ENCODE measurements at regions not wholly inside any gene's neighbourhood (a gene's known extent, or its start where the extent isn't known, plus 50 kb on each side); places are given as distances from the start of the nearest gene placed in this dataset.

DNA sequence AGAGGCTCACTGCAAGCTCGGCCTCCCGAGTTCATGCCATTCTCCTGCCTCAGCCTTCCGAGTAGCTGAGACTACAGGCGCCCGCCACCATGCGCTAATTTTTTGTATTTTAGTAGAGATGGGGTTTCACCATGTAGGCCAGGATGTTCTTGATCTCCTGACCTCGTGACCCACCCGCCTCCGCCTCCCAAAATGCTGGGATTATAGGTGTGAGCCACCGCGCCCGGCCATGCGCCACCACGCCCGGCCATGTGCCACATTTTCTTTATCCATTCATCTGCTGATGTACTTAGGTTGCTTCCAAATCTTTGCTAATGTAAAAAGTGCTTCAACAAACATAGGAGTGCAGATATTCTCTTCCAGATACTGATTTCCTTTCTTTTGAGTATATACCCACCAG, 408.6 kb downstream of the CAAP1 start:
- no peak for ATAC-seq

DNA sequence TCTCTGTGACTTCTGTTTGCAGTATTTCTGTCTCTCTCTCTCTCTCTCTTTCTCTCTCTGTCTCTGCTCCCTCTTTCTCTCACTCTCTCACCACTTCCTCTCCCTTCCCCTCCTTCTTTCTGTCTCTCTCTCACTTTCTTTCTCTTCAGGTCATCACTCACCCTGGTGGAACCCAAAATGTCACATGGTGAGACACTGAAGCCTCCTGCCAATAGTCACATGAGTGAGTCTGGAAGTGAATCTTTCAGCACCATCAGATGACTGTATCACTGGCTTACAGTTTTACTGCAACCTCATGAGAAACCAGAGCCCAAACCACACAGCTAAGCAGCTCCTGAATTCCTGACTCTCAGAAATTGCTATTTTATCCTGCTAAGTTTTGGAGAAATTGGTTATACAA, 414.6 kb downstream of the CAAP1 start:
- no peak for ATAC-seq

DNA sequence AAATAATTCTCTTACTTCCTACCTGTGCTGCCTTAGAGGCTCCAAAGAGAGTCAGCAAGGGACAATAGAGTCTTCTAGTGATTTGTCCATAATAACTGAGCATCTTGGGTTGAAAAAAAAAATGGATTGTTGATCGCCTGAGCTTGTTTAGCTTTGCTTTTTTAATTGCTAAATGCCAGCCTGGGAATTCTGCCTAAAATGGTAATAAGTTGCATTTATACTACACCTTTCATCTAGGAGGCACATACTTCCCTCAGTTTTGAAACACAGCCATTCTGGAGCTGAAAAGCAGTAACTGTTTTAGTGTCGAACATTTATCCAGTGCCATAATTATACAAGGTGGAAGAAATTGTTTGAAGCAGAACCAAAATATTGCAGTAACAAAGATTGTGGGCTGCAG, 421.3 kb downstream of the CAAP1 start:
- no peak for ATAC-seq

DNA sequence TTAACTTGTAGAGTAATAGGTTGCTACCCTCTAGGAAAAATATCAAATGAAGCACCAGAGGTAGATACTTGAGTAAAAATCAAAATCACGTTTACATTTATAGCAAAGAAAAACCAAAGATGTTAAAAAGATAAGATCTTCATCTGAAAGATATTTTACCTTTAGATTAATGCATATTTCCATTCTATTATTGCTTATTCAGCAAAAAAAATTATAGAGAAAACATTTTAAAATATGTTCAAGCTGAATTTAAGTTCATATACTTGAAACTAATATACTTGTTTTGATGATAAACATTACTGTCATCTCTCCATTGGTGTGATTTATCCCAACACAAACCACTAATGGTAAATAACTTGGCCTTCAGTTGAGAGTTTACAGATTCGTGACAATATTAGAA, 422.3 kb downstream of the CAAP1 start:
- ATAC-seq = no peak

DNA sequence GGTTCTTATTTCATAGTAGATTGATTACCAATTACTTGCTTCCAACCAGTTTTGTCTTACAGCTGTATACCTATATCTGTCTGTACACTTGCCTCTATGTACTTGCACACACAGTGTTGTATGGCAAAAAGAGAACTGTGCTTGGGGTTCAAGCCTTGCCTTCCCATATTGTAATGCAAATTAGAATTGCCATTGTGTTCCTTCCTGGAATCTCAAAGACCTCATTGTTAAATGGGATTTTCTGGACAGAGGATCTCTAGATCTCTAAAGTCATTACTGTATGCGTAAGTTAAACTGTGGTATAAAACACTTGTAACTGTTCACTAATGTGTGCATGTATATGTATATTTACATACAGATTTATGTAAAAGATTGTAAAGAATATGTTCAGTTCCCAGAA, 428.8 kb downstream of the CAAP1 start:
- ATAC-seq = no peak

DNA sequence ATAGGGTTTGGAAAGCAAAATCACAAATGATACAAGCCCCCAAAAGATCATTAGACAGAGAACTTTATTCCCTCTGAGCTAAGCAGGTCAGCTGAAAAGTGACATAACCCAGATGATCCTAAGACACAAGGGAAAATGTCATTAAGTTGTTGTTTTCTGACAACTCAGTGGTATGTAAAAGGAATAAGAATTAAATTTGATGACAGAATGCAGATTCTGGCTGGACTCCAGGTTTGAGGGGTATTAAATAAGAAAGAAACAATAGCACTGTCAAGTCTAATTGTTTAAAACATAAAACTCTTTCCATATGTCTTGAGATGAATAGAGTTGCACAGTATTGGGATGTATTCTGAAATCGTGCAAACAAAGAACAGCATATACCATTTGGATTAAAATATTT, 429.9 kb downstream of the CAAP1 start:
- no peak for ATAC-seq

DNA sequence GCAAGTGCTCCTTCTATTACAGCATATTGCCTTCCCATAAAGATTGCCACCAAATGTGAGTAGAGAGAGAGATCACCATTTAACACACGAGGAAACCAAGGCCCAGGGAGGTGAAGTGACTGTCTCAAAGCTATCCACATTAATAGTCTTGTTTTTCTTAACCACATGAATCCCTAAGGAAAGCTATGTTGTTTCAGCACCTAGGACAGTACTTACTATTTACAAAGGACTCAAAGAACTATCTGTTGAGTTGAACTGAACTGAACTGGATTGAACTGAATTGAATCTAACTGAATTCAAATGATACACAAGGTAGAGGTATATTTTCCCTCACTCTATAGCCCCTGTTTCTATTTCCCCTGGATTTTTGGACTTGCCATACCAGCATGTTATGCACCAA, 430.4 kb downstream of the CAAP1 start:
- no peak for ATAC-seq

DNA sequence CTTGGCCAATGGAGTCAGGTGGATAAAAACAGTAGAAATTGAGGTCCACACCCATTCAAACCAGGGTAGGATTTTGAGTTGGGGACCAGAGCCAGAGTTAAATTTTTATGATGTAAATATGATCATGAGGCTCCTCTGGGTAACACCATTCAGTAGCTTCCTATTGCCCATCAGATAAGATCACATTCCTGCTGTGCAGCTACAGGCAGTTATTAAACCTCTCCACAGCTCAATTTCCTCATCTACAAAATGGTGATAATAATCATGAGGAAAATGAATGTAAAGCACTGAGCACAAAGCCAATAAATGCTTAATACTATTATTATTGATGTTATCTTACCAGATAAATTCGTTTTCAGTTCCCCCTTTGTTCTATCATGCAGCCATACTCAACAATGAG, 432.0 kb downstream of the CAAP1 start:
- ATAC-seq = no peak

DNA sequence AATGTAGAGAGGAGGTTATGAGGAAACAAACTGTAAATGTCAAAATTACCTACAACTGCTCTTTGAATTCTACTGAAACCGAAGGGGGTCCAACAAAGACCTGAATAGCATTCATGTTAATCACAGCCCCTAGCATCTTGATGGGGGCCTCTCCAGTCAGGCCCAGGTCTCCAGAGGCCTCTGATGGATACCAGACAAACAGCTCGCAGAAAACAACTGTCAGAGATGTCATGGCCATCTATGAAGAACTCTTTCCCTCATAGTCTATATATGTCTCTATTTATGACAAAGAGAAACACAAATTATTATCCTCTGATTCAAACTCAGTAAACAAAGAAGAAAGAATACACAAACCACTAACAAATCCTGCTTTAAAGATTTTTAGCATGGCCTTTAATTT, 432.6 kb downstream of the CAAP1 start:
- no peak for ATAC-seq

DNA sequence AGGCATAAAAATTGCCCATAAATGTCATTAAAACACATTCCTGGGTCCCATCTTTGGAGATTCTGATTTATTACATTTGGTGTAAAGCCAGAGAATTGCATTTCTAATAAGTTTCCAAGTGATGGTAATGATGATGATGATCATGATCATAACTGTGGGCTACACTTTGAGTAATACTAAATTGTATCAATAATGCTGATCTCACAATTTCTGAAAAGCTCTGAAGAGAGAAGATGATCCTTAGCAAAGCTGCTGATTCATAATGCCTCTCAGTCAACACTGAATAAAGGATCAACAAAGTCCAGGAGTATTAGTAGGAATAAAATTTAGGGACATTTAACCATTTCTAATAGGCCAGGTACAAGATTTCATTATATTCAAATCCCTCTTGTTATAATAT, 434.5 kb downstream of the CAAP1 start:
- no peak for ATAC-seq

DNA sequence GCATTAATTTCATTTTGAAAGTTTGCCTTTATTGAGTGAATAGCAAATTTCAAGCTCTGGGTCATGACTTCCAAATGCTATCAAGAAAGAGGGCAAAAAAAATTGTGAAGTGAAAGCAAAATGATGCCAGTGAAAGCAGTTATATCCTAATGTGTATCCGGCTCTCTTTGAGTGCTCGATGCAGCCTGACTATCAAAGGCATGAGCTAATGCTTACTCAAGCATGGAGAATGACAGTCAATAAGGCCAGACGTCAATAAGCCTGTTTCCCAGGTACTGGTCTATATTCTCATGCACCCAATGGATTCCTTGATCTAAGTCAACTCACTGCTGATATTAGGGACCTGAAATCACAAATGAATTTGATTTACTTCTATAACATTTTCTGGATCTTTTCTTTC, 435.5 kb downstream of the CAAP1 start:
- no peak for ATAC-seq

DNA sequence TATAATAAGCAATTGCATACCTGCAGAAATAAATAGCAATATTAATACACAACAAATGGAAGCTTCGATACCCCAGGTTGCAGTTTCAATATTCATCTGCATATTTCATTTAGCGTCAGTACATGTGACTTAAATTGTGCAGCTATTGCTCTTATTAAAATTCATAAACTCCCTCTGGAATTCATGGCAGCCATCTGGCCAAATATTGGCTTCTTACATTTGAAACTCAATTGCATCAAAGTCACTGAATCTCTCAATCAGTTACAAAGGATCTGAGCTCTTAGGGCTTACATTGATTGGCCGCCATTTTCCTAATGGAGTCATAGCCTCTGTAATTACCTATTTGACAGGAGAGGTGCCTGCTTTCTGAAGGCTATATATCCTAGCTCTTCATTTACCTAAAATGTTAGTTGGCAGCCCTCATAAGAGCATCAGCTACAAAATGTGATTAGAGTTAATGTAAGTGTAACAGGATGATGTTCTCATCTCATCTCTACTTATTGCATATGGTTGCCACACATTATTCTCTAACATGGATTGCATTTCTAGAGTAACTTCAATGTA, 453.5 kb downstream of the CAAP1 start:
- ATAC-seq = no peak

DNA sequence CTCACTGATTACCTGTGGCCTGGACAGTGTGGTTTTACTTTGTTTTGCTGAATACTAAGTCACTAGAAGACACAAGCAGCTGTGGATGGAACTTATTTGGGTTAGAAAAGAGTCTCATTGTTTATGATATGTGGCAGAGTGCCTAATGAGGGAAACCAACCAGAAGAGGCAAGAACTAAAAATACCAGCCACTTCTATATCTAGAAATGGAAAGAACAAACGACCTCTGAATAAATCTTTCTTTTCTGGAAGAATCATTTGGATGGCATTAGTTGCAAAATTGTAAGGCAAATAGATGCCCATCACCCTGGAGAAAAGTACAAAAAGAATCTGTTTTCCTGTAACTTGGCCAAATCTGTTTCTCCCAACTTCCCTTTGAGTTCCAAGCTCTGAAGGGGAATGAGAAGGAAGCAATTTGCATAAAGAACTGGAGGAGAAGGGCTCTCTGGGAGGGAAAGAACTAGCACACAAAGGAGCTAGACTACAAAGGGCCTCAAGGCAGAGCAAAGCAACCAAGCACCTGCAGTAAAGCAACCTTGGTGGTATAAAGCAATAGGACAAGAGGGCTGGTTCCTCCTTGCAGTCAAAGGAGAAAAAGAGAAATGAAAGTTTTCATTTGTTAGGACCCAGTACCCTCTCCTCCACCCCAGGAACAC, 455.4 kb downstream of the CAAP1 start:
- no peak for ATAC-seq

DNA sequence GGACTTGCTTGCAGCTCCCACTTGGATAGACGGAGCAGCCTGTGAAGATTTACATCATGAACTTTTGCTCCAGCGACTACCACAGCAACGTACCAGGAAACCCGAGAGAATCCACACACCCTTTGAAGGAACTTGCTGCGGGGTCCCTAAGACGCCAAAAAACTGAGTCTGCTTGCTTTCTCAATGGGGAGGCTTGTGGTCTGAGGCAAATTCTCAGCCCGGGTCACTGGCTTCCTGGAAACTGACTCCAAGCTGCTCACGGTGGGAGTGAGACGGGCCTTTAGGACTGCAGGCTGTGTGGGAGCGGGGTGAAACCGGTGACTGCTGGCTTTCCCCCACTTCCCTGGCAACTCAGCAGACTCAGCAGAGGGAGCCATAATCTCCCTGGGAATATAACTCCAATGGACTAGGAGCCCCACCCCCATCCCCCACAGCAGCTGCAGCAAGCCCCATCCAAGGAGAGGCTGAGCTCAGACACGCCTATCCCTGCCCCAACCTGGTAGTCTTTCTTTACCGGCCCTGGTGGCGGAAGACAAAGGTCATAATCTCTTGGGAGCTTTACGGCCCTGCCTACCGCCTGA, 466.0 kb downstream of the CAAP1 start:
- ATAC-seq = no peak

DNA sequence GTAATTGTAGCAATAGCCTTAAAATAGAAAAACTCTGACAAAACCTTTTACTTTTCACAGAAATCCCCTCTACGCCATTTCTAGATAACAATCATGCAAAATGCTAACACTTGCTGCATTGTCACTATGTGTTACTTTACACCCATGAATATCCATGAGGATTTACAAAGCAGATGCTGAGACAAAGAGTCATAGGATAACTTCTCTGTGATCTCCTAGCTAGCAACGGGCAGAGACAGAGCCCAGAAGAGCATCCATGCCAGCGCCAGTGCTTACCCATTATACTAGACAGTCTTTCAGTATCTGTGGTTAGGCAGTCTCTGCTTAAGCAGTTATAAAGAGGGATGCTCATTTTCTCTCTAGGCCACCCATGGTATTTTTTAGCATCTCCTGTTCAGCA, 474.1 kb downstream of the CAAP1 start:
- no peak for ATAC-seq

DNA sequence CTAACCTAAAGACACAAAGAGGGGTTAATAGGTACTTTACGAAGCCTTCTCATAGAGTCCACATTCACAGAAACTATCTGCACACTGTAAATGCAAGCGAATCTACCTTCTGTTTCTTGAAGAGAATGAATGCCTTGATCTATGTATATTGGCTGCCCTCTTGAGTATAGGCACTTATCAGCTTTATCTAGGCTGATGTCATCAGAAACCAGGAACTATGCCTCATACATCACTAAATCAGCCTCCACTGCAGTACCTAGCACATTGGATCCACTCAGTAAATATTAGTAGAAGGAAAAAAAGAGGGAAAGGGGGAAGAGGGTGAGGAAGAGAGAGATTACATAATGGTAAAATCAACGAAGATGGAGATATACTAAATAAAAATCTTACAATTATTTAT, 477.1 kb downstream of the CAAP1 start:
- no peak for ATAC-seq

DNA sequence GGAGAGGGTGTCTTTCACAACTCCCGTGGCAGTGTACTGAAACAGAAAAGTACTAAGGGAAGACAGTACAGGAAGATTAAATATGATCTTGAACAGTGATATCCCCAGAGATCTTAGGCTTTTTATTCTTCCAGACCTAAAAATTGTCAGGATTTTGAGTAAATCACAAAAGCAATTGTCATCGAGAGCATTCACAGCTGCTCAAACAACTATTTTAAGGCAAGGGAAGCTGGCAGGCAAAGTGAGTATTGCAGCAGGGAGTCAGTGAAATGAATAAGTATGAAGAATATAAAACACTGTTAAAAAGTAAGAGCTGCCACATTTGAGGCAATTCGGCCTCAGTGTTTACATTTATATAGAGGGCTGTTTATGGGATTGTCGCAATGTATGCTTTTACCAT, 479.0 kb downstream of the CAAP1 start:
- no peak for ATAC-seq

DNA sequence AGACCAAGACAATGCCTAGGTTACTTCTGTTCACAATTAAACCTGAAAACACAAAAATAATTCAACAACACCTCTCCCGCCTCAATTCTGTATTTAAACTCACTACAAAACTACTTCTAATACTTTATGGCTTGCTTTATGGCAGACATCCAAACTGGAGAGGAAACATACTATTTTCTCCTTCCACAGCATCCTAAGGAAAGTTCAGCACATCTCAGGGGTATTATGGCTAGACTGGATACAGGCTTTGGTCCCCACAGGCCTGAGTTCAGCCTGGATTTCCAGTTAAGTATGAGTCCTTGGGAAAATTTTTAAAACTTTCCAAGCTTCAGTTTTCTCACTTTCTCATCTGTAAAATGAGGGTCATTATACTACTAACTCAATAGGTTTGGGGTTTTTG, 480.2 kb downstream of the CAAP1 start:
- ATAC-seq = no peak

DNA sequence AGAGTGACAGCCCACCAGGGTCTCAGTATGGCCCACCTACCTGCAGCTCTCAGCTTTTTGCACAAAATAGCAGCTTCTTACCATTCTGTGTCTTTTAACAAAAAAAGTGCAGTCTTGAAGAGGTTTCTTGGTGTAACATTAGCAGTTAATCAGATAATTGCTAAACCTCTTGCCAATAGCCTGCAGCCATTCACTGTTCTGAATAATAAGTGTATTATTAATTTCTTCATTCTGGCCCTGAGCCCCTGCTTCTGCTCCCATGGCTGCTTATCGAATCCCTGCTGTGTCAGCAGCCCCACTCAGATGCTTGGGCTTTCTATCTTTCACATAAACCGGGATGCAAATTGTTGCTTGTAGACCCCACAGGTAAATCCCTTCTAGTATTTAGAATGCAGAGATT, 485.9 kb downstream of the CAAP1 start:
- ATAC-seq = no peak

DNA sequence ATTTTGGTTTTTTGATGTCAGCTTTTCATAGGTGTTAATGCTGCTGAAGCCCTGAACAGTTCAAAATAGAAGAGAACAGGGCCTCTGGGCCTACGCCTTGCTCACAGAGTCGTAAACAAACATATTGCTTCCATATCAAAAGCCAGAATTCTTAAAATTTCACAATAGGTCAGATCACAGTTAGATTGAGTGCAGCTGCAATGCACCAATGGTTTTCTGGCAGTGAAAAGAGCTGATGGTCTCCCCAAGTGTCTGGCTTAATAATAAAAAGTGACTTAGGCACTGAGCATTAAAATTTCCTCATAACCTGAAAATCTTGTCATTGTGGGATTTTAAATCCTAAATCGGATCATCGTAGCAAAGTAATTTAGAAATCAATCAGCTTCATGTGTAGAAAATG, 493.0 kb downstream of the CAAP1 start:
- ATAC-seq = no peak

DNA sequence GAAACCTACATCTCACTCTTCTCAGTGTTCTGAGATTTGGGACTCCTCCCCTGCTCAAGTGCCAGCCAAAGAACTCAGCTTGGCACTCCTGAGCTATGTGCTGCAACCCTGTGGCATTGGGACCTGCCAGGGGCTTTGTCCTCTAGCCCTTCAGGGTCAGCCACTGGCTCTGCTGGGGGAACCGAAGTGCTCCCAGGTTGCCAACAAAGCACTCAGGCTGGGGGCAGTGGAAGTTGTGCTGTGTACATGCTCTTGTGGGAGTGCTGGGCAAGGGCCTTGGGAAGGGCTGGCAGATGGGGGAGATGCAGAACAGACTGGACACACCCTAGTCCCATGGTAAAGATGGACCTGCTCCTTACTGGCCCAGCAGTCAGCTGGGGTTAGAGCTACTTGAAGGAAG, 498.6 kb downstream of the CAAP1 start:
- ATAC-seq = no peak

DNA sequence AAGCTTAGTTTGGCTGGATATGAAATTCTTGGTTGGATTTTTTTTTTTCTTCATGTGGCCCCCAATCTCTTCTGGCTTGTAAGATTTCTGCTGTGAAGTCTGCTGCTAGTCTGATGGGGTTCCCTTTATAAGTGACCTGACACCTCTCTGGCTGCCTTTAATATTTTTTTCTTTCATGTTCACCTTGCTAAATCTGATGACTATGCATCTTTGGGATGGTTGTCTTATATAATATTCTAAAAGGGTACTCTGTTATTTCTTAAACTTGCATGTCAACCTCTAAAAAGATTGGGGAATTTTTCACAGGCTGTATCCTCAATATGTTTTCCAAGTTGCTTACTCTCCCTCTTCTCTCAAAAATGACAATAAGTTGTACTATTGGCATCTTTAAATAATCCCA, 500.0 kb downstream of the CAAP1 start:
- no peak for ATAC-seq

DNA sequence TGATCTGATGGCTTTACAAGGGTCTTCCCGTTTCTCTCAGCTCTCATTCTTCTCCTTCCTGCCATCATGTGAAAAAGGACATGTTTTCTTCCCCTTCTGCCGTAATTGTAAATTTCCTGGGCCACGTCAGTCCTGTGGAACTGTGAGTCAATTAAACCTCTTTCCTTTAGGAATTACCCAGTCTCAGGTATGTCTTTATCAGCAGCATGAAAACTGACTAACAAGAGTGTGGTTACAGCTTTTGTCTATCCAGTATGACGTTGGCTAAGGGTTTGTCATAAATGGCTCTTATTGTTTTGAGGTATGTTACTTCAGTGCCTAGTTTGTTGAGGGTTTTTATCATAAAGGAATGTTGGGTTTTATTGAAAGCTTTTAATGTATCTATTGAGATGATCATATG, 501.6 kb downstream of the CAAP1 start:
- no peak for ATAC-seq

DNA sequence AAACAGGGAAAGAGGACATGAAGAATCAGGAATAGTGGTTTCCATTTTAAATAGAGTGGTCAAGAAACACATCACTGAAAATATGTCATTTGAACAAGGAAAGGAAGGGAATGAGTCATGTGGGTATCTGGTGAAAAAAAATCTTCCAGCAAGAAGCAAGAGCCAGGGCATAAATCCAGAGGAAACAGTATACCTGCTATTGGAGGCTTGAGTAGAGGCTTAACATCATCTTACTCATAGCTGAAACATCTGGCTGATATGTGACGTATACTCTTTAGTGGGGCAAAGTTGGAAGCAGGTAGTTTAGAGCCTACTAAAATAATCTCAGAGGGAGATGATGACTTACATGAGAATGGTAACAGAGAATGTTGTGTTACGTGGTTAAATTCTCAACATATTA, 517.2 kb downstream of the CAAP1 start:
- no peak for ATAC-seq

DNA sequence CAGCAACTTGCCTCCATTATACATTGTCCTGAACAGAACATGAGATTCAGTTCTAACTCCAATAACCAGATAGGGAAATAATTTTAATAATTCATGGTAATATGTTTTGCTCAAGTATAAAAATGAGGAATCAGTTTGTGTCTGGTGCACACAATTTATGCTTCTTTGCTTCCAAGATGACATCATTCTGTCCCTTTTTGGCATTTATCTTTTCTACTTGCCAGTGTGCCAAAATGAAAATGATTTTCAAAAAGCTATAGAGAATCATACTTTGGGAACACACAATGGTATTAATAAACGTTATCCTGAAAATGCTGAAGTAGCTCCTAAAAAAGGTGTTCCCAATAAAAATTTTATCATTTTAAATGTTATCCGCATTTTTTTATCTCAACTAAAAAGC, 519.0 kb downstream of the CAAP1 start:
- no peak for ATAC-seq

Data from activated CD4-positive, CD25-positive, alpha-beta regulatory T cell treated with anti-CD3 and anti-CD28 coated beads, Interleukin-2, amount 50 U/mL, for 24 hours (primary cell).